Hematopoietic multipotent progenitor cell treated with erythropoietin and hydrocortisone succinate and interleukin-3 and kit ligand, for 17 days (in vitro differentiated cells): ENCODE measurements at regions not wholly inside any gene's neighbourhood (a gene's known extent, or its start where the extent isn't known, plus 50 kb on each side); places are given as distances from the start of the nearest gene placed in this dataset.
"Not testable (repeated sequence)": the region's sequence is repeated elsewhere in the genome, so short reads cannot be mapped to it uniquely, and the experiment has no call there.

Experiments used
- DNase-seq: peaks from one replicate; pipeline ENCODE4 v3.0.0-alpha.2; 2015; ENCODE audit warnings: low spot score

- DNase-seq: not testable (repeated sequence)
These were observed 64.7 kb downstream of the OR13A1 start for GRCh38 chr10:45250694-45251075.
